Ovary (tissue), 3 donors: ENCODE measurements at regions not wholly inside any gene's neighbourhood (a gene's known extent, or its start where the extent isn't known, plus 50 kb on each side); places are given as distances from the start of the nearest gene placed in this dataset.

Experiments
- POLR2A ChIP-seq: fragments of 450-650 bp; IDR thresholded peaks from one replicate; pipeline ENCODE4 v1.6.1; 2017; ENCODE audit warnings: antibody characterized with exemption, mild to moderate bottlenecking, moderate library complexity
- TF ChIP-seq, protein P1 (sequence below), 3 donors: fragments of 450-650 bp in 2 of 3; fragments of 200-600 bp in 1 of 3; IDR thresholded peaks; one replicate each; pipeline versions ENCODE4 v1.5.1 to v1.8.0; 2016 to 2022; ENCODE audit warnings: antibody characterized with exemption in 3 of 3, mild to moderate bottlenecking in 1 of 3
- donor health status: DM: no; HTN: no; CAD: no.

GRCh38 chr14:65943916-65944410 lies 531.4 kb downstream of the FUT8 start:
- TF ChIP-seq, protein P1, sequence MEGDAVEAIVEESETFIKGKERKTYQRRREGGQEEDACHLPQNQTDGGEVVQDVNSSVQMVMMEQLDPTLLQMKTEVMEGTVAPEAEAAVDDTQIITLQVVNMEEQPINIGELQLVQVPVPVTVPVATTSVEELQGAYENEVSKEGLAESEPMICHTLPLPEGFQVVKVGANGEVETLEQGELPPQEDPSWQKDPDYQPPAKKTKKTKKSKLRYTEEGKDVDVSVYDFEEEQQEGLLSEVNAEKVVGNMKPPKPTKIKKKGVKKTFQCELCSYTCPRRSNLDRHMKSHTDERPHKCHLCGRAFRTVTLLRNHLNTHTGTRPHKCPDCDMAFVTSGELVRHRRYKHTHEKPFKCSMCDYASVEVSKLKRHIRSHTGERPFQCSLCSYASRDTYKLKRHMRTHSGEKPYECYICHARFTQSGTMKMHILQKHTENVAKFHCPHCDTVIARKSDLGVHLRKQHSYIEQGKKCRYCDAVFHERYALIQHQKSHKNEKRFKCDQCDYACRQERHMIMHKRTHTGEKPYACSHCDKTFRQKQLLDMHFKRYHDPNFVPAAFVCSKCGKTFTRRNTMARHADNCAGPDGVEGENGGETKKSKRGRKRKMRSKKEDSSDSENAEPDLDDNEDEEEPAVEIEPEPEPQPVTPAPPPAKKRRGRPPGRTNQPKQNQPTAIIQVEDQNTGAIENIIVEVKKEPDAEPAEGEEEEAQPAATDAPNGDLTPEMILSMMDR (IDR thresholded peaks at IDR 0.05), result no peak
- no peak for TF ChIP-seq POLR2A
